ENCODE measurements at regions not wholly inside any gene's neighbourhood (a gene's known extent, or its start where the extent isn't known, plus 50 kb on each side); places are given as distances from the start of the nearest gene placed in this dataset.
"Not testable (repeated sequence)": the region's sequence is repeated elsewhere in the genome, so short reads cannot be mapped to it uniquely, and the experiment has no call there.

DNA sequence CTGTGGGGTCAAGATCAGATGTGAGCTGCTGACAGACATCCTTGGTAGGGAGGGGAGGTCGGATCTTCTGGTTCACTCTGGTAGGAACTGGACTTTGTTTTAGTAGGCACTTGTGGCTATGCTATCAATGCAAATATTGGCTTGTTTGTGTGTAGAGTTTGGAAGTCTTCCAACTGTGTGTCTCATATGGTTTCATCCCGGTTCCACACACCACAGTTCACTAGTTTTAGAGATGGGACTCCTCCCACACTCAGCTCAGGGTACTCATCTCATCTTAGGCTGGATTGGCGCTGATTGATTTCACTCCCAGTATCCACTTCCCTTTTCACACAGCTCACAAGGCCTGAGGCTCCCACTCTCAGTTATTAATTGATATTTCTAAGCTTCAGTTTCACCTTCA, 161.3 kb downstream of the THBS2 start:
- Histone ChIP-seq H3K9me3 (peaks cover 8% of the 10 kb centered on the region), H3K4me1 (ENCODE audit: control insufficient read depth in 1 of 2, low read depth in 2 of 2) (peaks cover 0 to 4% of the 10 kb centered on the region in 2 donors), H3K4me3 (no peak overlapping the region), H3K36me3 (no peaks in the 10 kb centered on the region), H3K27me3 (replicated peaks; ENCODE audit: insufficient read depth) (no peaks in the 10 kb centered on the region), H3K27ac (no peak overlapping the region)
- no peak for DNase-seq (ENCODE audit: low spot score)
- TF ChIP-seq, protein P1, sequence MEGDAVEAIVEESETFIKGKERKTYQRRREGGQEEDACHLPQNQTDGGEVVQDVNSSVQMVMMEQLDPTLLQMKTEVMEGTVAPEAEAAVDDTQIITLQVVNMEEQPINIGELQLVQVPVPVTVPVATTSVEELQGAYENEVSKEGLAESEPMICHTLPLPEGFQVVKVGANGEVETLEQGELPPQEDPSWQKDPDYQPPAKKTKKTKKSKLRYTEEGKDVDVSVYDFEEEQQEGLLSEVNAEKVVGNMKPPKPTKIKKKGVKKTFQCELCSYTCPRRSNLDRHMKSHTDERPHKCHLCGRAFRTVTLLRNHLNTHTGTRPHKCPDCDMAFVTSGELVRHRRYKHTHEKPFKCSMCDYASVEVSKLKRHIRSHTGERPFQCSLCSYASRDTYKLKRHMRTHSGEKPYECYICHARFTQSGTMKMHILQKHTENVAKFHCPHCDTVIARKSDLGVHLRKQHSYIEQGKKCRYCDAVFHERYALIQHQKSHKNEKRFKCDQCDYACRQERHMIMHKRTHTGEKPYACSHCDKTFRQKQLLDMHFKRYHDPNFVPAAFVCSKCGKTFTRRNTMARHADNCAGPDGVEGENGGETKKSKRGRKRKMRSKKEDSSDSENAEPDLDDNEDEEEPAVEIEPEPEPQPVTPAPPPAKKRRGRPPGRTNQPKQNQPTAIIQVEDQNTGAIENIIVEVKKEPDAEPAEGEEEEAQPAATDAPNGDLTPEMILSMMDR (IDR thresholded peaks at IDR 0.05) = no peak
- ATAC-seq (ENCODE audit: insufficient number of reproducible peaks, low FRiP score, low read depth) = no peak

DNA sequence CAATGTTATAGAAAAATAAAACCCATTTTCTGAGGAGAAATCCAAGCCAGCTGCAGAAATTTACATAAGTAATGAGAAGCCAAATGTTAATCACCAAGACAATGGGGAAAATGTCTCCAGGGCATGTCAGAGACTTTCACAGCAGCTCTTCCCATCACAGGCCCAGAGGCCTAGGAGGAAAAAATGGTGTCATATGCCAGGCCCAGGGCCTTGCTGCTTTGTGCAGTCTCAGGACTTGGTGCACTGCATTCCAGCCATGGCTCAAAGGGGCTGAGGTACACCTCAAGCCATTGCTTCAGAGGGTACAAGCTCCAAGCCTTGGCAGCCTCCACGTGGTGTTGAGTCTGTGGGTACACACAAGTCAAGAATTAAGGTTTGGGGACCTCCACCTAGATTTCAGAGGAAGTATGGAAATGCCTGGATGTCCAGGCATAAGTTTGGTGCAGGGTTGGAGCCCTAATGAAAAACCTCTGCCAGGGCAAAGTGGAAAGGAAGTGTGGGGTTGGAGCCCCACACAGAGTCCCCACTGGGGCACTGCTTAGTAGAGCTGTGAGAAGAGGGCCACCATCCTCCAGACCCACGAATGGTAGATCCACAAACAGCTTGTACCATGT, 163.0 kb downstream of the THBS2 start:
- H3K36me3 ChIP-seq; H3K4me3 ChIP-seq; H3K27ac ChIP-seq; ATAC-seq (ENCODE audit: insufficient number of reproducible peaks, low FRiP score, low read depth); H3K4me1 ChIP-seq (ENCODE audit: control insufficient read depth in 1 of 2, low read depth in 2 of 2); DNase-seq (ENCODE audit: low spot score); H3K27me3 ChIP-seq (replicated peaks; ENCODE audit: insufficient read depth); H3K9me3 ChIP-seq: not testable (repeated sequence)

DNA sequence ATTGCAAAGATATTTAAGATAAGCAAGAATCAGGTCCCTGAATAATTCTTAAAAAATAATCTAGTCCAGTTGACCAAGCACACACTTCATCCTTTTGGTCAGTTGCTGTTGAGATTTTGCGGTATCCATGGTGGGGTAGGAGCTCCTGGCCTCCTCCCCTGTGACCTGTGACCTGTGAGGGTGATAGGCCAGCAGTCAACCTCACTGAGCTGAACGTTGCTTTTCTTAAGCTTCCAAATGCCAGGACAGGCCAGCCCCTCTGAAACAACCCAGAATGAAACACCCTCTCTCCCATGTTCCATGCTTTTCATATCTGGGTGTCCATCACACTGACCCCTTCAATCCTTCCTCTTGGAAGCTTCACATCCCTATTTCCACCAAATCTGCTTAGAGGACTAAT, 164.9 kb downstream of the THBS2 start:
- ATAC-seq (ENCODE audit: insufficient number of reproducible peaks, low FRiP score, low read depth) (no peak), DNase-seq (ENCODE audit: low spot score) (no peak)
- TF ChIP-seq, protein P1 (IDR thresholded peaks at IDR 0.05) = no peak
- Histone ChIP-seq H3K36me3 (no peaks in the 10 kb centered on the region), H3K4me3 (no peak overlapping the region), H3K9me3 (peaks cover 8% of the 10 kb centered on the region), H3K27me3 (replicated peaks; ENCODE audit: insufficient read depth) (no peaks in the 10 kb centered on the region), H3K4me1 (ENCODE audit: control insufficient read depth in 1 of 2, low read depth in 2 of 2) (peaks cover 0 to 4% of the 10 kb centered on the region in 2 donors), H3K27ac (no peak overlapping the region)

DNA sequence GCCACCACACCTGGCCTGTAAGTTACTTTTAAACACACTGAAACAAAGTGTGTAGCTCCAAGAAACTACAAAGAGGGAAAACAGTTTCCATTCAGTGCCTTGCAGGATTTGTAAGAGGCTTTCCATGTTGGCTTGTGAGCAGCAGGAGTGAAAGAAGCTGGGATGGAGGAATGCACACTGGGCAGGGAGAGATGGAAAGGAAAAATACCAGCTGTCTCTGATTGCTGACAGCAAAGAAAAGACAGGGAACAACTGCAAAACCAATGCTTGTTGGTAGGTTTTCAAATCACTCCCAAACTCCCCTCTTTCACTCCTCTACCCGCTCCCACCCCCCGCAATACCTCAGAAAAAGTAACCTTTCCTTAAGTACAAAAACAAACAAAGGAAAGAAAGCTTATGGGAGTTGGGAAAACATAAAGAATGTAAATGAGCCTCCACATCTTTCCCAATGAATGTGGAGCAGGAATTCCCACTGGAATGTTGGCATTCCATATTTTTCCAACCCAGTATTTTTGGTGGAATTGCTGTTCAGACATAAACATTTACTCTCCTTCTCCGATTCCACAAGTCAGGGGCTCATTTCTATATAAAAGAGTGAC, 166.1 kb downstream of the THBS2 start:
- H3K27me3 ChIP-seq (replicated peaks; ENCODE audit: insufficient read depth) = no peaks in the 10 kb centered on the region
- DNase-seq (ENCODE audit: low spot score) = no peak
- H3K27ac ChIP-seq = no peak overlapping the region
- no peaks in the 10 kb centered on the region for H3K36me3 ChIP-seq
- H3K9me3 ChIP-seq = peaks cover 8% of the 10 kb centered on the region
- peaks cover 0 to 4% of the 10 kb centered on the region in 2 donors for H3K4me1 ChIP-seq (ENCODE audit: control insufficient read depth in 1 of 2, low read depth in 2 of 2)
- TF ChIP-seq, protein P1 (IDR thresholded peaks at IDR 0.05) = no peak
- H3K4me3 ChIP-seq = no peak overlapping the region
- ATAC-seq (ENCODE audit: insufficient number of reproducible peaks, low FRiP score, low read depth) = no peak

DNA sequence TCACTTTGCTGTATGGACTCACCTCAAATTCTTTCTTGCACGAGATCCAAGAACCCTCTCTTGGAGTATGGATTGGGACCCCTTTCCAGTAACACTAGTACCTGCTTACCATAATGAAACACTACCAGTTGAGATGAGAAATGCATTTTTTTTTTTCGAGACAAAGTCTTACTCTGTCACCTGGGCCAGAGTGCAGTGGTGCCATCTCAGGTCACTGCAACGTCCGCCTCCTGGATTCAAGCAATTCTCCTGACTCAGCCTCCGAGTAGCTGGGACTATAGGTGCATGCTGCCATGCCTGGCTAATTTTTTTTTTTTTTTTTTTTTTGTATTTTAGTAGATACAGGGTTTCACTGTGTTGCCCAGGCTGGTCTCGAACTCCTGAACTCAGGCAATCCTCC, 167.0 kb downstream of the THBS2 start:
- not testable (repeated sequence) for DNase-seq (ENCODE audit: low spot score); H3K4me3 ChIP-seq; ATAC-seq (ENCODE audit: insufficient number of reproducible peaks, low FRiP score, low read depth); H3K4me1 ChIP-seq (ENCODE audit: control insufficient read depth in 1 of 2, low read depth in 2 of 2); H3K27me3 ChIP-seq (replicated peaks; ENCODE audit: insufficient read depth); H3K27ac ChIP-seq; H3K9me3 ChIP-seq; H3K36me3 ChIP-seq

DNA sequence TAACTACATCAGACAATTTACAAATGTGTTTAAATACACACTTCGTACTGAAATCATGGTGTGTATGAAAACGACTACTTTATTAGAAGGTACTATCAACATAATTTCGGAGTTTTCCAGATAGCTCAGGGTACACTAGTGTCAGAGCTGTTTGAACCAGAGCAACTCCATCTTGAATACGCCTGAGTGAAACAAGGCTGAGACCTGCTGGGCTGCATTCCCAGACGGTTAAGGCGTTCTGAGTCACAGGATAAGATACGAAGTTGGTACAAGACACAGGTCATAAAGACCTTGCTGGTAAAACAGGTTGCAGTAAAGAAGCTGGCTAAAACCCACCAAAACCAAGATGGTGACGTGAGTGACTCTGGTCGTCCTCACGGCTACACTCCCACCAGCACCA, 167.6 kb downstream of the THBS2 start:
- Histone ChIP-seq H3K27ac (no peak overlapping the region), H3K4me3 (no peak overlapping the region), H3K4me1 (ENCODE audit: control insufficient read depth in 1 of 2, low read depth in 2 of 2) (peaks cover 0 to 4% of the 10 kb centered on the region in 2 donors), H3K36me3 (no peaks in the 10 kb centered on the region), H3K9me3 (peaks cover 8% of the 10 kb centered on the region), H3K27me3 (replicated peaks; ENCODE audit: insufficient read depth) (no peaks in the 10 kb centered on the region)
- TF ChIP-seq, protein P1 (IDR thresholded peaks at IDR 0.05) = no peak
- DNase-seq (ENCODE audit: low spot score) (no peak), ATAC-seq (ENCODE audit: insufficient number of reproducible peaks, low FRiP score, low read depth) (no peak)

All from thoracic aorta (tissue), 2 donors.